WTC11 (cell line): ENCODE measurements at regions not wholly inside any gene's neighbourhood (a gene's known extent, or its start where the extent isn't known, plus 50 kb on each side); places are given as distances from the start of the nearest gene placed in this dataset.

Source experiments
- CREM ChIP-seq: sonication (generic); formaldehyde crosslinking; IDR thresholded peaks from 2 replicates; pipeline ENCODE4 v1.8.1; 2022; ENCODE audit warnings: mild to moderate bottlenecking, missing genetic modification reagents, moderate library complexity
- CTCF ChIP-seq: fragments of 200-600 bp; IDR thresholded peaks from 2 replicates; pipeline ENCODE4 v1.8.0; 2022; ENCODE audit warnings: antibody characterized with exemption
- ETV6 ChIP-seq: sonication (generic); formaldehyde crosslinking; IDR thresholded peaks from 2 replicates; pipeline ENCODE4 v1.8.1; 2022; ENCODE audit warnings: mild to moderate bottlenecking, missing genetic modification reagents
- MLX ChIP-seq: sonication (generic); formaldehyde crosslinking; IDR thresholded peaks from 2 replicates; pipeline ENCODE4 v1.8.1; 2023; ENCODE audit warnings: mild to moderate bottlenecking, missing genetic modification reagents, moderate library complexity
- MYBL2 ChIP-seq: sonication (generic); formaldehyde crosslinking; IDR thresholded peaks from 2 replicates; pipeline ENCODE4 v1.8.1; 2023; ENCODE audit warnings: mild to moderate bottlenecking, moderate library complexity, missing genetic modification reagents
- ZNF121 ChIP-seq: sonication (generic); formaldehyde crosslinking; IDR thresholded peaks from 2 replicates; pipeline ENCODE4 v1.8.0; 2023; ENCODE audit warnings: missing genetic modification reagents

GRCh38 chr6:72551470-72551869 lies 70.4 kb upstream of the KCNQ5 start:
- TF ChIP-seq CREM (CRISPR knock-in tag) (no peak), CTCF (no peak), ZNF121 (no peak), MLX (no peak), MYBL2 (CRISPR knock-in tag) (no peak), ETV6 (CRISPR knock-in tag) (no peak)
